HG03135 (cell line): ENCODE measurements at regions not wholly inside any gene's neighbourhood (a gene's known extent, or its start where the extent isn't known, plus 50 kb on each side); places are given as distances from the start of the nearest gene placed in this dataset.
"Not testable (repeated sequence)": the region's sequence is repeated elsewhere in the genome, so short reads cannot be mapped to it uniquely, and the experiment has no call there.

Source experiments
- ATAC-seq: cut with Tn5 transposase; IDR thresholded peaks from one replicate; pipeline ENCODE4 v1.9.1; 2021; ENCODE audit warnings: mild to moderate bottlenecking, moderate library complexity; ENCODE audit not compliant: unreplicated experiment

GRCh38 chr1:229139331-229140118, 131.4 kb upstream of the RAB4A start:
- ATAC-seq: no peak

- ATAC-seq: no peak
These were observed 130.9 kb upstream of the RAB4A start for GRCh38 chr1:229140119-229140396.

GRCh38 chr1:229141271-229141670, 129.6 kb upstream of the RAB4A start:
- no peak for ATAC-seq

- no peak for ATAC-seq
These were observed 129.1 kb upstream of the RAB4A start for GRCh38 chr1:229141689-229142377.

GRCh38 chr1:229142471-229142870, 128.4 kb upstream of the RAB4A start:
- no peak for ATAC-seq

- ATAC-seq: no peak
These were observed 124.3 kb upstream of the RAB4A start for GRCh38 chr1:229146647-229147046.

GRCh38 chr1:229147072-229147471, 123.8 kb upstream of the RAB4A start:
- ATAC-seq: no peak

- ATAC-seq: no peak
These were observed 122.8 kb upstream of the RAB4A start for GRCh38 chr1:229148041-229148671.

GRCh38 chr1:229148743-229149142, 122.2 kb upstream of the RAB4A start:
- no peak for ATAC-seq

GRCh38 chr1:229149435-229149834, 121.5 kb upstream of the RAB4A start:
- no peak for ATAC-seq

- no peak for ATAC-seq
These were observed 120.4 kb upstream of the RAB4A start for GRCh38 chr1:229150518-229150917.

GRCh38 chr1:229151412-229151811, 119.5 kb upstream of the RAB4A start:
- not testable (repeated sequence) for ATAC-seq

GRCh38 chr1:229152311-229152710, 118.6 kb upstream of the RAB4A start:
- ATAC-seq: no peak

GRCh38 chr1:229153955-229154548, 116.9 kb upstream of the RAB4A start:
- no peak for ATAC-seq

GRCh38 chr1:229154811-229155210, 116.1 kb upstream of the RAB4A start:
- no peak for ATAC-seq

GRCh38 chr1:229155472-229155871, 115.4 kb upstream of the RAB4A start:
- no peak for ATAC-seq

GRCh38 chr1:229156872-229157271, 114.0 kb upstream of the RAB4A start:
- ATAC-seq: no peak

- no peak for ATAC-seq
These were observed 113.4 kb upstream of the RAB4A start for GRCh38 chr1:229157480-229157879.

- ATAC-seq: no peak
These were observed 112.5 kb upstream of the RAB4A start for GRCh38 chr1:229158341-229158921.

GRCh38 chr1:229158927-229159326, 112.0 kb upstream of the RAB4A start:
- no peak for ATAC-seq
